ENCODE measurements at regions not wholly inside any gene's neighbourhood (a gene's known extent, or its start where the extent isn't known, plus 50 kb on each side); places are given as distances from the start of the nearest gene placed in this dataset.

DNA sequence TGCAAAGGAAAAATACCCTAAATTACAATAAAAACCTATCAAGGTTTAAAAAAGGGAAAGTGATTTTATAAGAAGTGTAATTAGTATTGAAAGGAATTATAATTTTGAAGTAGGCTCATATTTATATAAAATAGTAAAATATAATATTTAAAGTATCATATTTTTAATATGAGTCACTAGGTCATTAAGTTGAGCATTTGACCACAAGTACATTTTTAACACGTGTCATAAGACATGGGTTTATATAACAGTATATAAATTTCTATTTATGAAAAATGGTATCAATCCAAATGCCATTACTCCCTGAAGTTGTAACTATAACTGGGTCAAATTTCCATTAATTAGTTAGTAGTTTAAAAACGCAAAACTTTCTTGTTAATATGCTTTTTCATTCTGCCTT is 365.9 kb downstream of the COL11A1 start:
- no peak for TF ChIP-seq ZNF658 (tag by site-specific recombination; IDR thresholded peaks at IDR 0.05)
- TF ChIP-seq, protein P1, sequence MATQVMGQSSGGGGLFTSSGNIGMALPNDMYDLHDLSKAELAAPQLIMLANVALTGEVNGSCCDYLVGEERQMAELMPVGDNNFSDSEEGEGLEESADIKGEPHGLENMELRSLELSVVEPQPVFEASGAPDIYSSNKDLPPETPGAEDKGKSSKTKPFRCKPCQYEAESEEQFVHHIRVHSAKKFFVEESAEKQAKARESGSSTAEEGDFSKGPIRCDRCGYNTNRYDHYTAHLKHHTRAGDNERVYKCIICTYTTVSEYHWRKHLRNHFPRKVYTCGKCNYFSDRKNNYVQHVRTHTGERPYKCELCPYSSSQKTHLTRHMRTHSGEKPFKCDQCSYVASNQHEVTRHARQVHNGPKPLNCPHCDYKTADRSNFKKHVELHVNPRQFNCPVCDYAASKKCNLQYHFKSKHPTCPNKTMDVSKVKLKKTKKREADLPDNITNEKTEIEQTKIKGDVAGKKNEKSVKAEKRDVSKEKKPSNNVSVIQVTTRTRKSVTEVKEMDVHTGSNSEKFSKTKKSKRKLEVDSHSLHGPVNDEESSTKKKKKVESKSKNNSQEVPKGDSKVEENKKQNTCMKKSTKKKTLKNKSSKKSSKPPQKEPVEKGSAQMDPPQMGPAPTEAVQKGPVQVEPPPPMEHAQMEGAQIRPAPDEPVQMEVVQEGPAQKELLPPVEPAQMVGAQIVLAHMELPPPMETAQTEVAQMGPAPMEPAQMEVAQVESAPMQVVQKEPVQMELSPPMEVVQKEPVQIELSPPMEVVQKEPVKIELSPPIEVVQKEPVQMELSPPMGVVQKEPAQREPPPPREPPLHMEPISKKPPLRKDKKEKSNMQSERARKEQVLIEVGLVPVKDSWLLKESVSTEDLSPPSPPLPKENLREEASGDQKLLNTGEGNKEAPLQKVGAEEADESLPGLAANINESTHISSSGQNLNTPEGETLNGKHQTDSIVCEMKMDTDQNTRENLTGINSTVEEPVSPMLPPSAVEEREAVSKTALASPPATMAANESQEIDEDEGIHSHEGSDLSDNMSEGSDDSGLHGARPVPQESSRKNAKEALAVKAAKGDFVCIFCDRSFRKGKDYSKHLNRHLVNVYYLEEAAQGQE (tag by site-specific recombination; IDR thresholded peaks at IDR 0.05) = no peak
- no peak for TF ChIP-seq YY1 (tag by site-specific recombination; IDR thresholded peaks at IDR 0.05)
- no peak for TF ChIP-seq AEBP2 (tag by site-specific recombination; IDR thresholded peaks at IDR 0.05; ENCODE audit: borderline replicate concordance)
- no peak for TF ChIP-seq ZNF274 (IDR thresholded peaks at IDR 0.05; ENCODE audit: low read length)
- no peak for TF ChIP-seq ZNF274 (tag by site-specific recombination; IDR thresholded peaks at IDR 0.05; ENCODE audit: borderline replicate concordance)
- no peak for TF ChIP-seq CTCF (tag by site-specific recombination; IDR thresholded peaks at IDR 0.05)
